C1 segment of cervical spinal cord (tissue), 14 donors: ENCODE measurements at regions not wholly inside any gene's neighbourhood (a gene's known extent, or its start where the extent isn't known, plus 50 kb on each side); places are given as distances from the start of the nearest gene placed in this dataset.

ENCODE experiments used
- DNase-seq, 14 donors: peaks; one replicate each; lab custom pipeline; 2025; lab: John Stamatoyannopoulos, UW

DNA sequence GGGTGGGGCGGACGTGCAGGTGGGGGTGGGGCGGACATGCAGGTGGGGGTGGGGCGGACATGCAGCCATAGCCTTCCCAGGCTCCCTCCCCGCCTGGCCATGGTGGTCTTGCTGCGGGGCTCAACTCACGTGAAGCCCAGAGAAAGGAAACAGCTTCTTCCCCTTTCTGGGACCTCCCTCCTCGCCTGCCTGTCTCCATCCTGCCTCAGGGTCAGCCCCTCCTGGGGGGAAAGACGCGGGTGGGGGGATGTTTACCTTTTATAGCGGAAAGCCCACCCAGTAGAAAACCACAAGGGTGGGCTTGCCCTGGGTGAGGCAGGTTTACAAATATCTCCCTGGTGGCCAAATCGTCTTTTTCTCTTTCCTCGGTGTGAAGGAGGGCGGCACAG lies 520.0 kb downstream of the GLRX3 start:
- no peak for DNase-seq

DNA sequence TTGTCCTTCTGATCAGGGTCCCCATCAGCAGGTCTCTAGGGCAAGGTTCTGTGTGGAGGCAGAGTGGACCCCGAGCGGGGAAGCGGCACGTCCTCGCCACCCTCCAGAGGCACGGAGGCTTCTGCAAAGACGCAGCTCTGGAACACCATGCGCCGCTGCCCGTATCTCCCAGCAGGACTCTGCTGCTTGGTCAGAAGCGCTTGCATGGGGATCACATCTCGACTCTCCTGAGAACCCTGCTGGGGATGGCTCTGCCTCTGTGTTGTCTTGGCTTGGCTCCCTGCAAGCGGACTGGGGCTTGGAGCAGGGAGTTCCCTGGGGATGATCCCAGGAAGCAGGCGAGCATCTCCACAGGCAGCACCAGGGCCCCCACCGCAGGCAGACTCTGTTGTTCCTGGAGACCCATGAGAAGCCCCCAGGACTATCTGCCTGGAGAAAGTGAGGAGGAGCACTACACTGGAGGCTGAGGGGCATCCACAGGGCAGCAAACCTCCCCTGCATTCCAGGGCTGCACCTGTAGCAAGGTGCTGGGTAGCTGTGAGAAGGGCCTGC lies 520.5 kb downstream of the GLRX3 start:
- DNase-seq = no peak

DNA sequence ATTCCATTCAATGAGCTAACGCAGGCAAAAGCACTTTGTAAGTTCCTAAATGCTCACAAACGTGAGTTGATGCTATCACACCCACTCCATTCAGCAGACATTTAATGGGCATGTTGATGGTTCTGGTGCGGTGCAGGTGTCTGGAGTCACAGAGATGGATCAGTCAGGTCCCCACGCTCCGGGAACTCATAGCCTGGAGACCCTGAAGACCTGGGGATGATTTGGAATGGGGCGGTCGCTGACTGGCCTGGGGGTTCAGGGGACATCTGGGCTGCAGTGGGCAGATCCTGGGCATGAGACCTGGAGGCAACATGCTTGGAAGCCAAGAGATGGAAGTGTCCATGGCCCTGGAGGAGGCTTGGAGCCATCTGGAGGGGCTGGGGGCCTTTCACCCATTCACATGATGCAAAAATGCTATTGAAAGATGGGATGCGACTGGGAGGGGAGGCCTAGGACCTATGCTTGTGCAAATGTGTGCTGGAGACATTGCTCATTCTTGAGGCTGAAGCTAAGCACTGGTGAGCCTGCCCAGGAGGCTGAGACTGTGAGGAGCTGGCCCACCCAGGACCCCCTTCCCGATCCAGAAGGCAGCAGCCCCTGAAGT lies 522.6 kb downstream of the GLRX3 start:
- no peak for DNase-seq

DNA sequence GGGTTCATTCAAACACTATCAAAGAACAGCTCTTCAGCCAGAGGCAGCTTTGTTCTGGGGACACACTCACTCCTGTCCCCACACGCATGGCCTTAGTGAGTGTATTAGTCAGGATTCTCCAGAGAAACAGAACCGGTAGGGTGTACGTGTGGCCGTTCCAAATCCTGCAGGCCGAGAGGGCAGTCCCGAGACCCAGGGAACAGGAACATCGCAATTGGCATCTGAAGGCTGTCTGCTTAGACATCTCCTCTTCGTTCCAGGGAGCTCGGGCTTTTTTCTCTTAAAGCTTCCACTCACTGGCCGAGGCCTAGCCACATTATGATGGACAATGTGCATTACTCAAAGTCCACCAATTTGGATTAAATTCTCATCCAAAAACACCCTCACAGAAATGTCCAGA lies 523.3 kb downstream of the GLRX3 start:
- DNase-seq = no peak

DNA sequence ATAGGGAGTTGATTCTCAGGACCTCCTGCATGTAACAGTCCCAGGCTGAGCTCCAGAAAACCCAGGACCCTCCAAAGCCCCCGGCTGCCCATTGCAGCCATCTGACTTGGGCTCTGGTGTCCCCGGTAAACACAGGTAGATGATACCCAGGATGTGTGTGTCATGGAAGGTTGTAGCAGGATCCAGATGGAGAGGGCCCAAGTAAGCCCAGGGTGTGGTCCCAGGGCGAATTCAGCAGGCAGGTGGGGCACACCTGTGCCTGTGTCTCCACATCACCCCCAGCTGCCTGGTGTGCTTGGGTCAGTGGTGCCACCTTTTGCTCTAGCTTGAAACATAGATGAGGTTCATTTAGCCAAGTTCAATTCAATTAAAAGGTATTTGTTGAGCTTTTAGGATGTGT lies 524.1 kb downstream of the GLRX3 start:
- no peak for DNase-seq

DNA sequence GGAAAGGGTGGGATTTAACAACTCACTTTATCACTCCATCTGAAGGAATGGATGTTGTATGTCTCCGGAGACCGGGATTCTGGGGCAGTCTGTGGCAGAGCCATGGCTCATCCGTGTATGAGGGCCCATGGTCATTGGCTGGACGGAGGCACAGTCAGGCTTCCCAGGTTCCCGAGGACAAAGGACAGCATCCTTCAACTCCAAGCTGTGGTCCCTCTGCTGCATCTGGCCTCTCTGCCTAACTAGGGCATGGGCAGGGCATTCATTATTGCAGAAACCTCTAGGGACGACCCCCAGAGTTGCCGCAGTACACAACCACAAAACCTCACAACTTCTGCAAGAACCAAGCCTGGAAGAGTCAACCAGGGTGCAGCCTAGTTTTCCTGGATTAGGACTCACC lies 525.2 kb downstream of the GLRX3 start:
- DNase-seq = no peak

DNA sequence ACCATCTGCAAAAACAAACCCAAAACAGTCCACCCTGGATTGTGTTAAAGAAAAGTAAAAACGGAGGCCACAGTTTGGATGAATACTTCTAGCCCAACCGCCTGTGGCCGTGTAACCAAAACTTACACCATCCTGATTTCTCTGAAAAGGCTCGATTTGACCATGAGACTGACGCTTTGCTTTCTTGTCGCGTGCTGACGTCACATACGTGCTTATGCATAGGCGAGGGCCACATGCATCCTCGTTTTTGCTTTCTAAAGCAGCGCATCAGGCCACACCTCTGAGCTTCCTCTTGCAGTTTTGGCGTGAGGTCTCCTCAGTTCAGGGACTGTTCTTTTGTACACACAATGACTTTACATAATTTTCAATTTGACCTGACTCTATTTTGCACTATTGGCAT lies 526.6 kb downstream of the GLRX3 start:
- DNase-seq = no peak

DNA sequence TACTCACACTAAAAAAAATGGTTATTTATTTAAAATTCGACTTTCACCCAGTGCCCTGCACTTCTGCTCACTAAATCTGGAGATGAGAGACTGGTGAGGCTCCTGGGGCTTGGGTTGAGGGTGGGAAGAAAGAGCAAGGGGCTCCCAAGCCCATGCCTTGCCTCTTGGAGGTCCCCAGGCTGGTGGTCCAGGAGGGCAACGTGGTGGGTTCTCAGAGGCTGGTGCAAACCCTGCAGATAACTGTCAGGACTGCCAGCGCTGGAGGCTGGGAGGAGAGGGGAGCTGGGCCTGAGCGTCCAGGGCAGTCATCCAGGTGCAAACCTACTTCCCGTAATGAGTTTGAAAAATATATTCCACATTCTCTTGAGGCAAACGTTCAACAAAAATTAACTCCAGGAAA lies 528.3 kb downstream of the GLRX3 start:
- DNase-seq = no peak

DNA sequence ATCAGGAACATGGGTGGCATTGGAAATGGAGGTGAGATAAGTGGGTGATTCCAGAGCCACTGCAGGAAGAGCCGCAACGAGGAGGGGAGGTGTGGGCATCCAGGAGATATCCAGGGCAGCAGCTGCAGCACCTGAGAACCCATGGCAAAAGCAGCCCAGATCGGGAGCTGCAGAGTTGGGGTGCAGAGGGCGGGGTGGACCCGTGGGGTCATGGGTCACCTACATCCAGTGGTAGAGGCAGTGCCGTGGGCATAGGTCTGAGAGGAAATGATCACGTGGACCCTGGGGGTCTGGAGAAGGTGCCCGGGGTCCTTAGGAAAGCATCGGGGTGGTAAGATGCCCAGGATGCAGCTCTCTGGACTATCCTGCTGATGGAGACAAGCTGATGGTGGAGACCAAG lies 530.0 kb downstream of the GLRX3 start:
- DNase-seq = no peak

DNA sequence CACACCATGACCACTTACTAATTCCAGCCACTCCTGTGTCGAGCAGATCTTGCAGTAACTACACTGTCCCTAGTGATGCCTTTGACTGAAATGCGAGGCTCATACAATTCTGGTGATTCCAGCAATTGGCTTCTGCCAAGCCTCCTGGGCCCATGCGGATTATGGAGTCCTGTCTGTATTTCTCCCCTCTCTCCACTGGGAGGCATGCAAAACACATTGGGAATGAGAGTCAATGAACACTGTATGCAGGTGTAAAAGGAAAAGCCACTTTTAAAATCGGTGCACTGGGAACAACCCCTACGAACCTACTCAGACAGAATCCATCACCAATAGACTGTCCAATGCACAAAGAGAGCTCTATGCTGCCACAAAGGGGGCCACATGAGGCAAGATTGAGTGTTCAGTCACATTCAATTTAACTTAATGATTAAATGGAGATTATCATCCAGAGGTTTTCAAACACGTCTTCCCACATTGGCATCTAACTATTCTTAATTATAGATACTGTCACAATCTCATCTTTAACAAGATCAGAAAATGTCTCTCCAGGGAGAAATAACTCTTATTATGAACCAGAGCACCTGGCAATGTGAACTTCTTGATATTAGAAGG lies 550.6 kb downstream of the GLRX3 start:
- no peak for DNase-seq

DNA sequence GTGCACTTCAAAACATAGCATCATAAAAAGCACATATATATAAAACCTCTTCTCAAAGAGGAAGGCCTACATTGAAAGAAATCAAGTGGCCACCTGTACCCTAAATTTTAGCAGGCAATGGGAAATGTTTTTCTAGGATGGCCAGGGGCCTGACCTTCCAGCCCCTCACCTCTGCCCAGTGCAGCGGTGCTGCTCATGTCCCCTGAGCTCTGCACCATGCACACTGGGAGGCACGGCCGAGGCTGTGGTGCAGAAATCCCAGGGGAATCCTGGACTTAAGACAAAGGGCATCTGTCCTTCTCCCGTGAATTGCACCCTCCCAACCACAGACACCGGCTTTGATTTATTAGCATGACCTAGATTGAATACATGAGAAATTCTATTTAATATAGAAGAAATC lies 551.4 kb downstream of the GLRX3 start:
- no peak for DNase-seq

DNA sequence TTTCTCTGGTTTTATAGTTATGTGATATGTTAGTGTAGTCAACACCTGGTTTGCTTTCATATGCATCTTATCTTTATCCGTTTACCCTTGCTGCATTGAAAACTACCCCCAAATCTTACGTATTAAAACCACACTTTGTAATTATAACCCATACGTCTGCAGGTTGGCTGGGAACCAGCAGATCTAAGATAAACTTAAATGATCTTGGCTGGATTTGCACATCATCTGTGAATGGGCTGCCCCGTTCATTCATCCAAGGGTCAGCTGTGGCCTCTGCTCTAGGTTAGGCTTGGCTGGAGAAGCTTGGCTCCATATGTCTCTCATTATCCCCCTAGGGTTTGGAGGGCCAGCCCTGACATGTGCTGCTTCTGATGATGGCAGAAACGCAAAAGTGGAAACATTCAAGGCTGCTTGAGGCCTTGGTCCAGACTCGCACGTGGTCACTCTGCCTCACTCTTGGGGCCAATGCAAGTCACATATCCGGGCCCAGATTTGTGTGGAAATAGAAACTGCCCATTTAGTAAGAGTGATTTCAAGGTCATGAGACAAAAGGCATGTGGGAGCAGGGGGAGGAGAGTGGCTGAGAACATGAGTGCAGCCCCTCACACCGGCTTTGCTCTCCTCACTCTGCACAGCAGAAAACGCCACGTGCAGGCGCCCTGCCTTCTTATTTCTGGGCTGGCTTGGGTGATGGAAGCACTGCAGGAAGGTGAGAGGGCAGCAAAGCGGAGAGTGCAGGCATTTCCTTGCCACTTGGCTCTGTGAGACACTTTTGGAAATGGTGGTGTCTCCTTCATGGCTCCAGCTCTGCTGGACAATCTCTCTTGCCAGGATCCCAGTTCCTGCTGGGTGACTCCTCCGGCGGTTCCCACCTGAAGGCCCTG lies 553.8 kb downstream of the GLRX3 start:
- DNase-seq = no peak

DNA sequence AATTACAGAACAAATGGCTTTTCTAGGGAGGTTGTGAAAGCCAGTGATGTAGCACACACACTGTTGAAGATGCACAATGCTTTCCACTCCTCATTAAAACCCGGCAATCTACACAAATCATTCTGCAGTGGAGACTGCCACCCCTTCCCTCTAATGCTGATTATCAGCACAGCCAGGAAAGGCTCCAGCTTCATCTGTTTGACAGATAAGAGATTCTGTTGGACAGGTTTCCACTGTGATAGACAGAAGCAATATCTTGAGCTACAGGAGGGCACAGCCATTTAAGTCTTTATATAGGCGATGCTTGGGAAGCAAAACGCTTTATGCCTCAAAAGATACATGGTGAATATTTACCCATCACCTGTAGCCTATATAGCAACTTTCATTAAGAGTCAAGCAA lies 555.6 kb downstream of the GLRX3 start:
- no peak for DNase-seq

DNA sequence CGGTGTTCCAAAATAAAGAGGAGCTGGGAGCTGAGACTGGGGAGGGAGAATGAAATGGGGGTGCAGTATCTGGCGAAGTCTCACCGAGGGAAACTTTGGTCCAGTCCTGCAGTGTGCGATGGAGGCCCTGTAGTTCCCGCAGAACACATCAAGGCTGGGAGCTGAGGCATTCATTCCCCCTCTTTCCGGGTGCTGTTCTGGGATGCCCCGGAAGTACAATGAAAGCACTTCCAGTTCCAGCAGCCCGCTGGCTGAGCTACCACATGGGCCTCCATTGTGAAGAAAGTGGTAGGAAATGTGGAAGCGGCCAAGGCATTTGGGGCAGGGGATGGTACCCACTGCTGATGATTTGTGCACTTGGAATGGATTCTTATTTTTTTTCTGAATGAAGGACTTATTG lies 560.7 kb downstream of the GLRX3 start:
- no peak for DNase-seq

DNA sequence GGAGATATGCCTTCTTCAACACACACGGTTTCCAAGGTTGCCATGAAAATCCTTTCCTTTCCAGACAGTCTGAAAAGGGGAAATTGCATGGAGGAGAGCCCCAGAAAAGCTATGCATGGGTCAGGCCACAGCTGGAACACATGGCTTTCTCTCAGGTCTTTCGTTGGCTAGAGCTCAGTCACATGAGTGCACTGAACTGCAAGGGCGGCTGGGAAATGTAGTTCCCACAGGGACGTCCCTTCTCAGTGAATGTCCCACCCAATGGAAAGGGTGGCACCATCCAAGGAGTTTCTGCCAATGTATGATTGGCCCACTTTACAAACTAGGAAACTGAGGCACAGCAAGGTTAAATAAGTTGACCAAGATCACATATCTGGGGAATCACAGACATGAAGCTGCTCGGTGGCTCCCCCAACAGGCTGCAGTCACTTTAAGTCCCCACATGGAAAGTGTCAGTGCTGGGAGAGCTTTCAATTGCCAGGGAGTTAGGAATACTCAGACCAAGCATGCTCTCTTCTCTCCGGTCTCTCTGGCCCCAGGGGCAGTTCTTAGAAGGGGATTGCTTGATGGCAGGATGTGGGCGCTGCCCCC lies 571.3 kb downstream of the GLRX3 start:
- no peak for DNase-seq

DNA sequence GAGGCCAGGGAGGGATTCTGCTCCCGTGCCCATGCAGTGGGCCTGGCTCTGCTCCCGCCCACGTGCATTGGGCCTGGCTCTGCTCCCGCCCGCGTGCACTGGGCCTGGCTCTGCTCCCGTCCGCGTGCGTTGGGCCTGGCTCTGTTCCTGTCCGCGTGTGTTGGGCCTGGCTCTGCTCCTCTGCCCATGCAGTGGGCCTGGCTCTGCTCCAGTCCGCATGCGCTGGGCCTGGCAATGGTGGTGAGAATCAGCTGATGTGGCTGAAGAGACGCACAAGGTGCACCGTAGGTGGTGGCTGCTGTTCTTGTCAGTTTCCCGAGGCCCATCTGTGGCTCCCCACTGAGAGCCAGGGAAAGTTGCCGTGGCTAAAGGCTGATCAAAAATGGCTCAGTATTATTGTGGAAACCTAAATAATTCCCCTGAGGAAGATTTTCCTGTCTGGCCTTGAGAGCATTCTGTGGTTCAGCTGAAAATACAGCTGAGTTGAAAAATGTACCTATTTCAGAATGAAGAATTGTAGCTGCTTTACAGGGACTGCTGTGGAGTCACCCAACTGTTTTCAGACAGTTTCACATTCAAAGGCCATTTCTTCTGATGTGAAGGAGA lies 572.4 kb downstream of the GLRX3 start:
- peak in 1 of 14 donors; percentile 14 for DNase-seq

DNA sequence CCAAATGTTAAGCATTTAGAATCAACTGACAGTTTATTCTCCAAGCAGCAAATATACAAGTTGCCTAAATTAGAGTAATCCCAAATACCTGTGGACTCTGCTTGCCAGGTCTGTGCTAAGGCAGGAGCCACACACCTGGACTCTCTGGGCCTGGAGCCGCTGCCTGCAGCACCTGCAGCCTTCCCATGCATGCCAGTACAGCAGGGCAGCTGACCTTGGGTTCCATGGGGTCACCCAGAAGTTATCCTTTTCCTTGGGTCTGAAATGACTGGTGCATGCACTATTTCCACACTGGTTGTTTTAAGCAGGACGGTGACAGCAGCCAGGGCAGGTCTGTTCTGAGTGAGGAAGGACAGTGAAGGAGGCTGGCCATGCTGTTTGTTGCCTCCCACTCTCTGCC lies 573.2 kb downstream of the GLRX3 start:
- no peak for DNase-seq

DNA sequence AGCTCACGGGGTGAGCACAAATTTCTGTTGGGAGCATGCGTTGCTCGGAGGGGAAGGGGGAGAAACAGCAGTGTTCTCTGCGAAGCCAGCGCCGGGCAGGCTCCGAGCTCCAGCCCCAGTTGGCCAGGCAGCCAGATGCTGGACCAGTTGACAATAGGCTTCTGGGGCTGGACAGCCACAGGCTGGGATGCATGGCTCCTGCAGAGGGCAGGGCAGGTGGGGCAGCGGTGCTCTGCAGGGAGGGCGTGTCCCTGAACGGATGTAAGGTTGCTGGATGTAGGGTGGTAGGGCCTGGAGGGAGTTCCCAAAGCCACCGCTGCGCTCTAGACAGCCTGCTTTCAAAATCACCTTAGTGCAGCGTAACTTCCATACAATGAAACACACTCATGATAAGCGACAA lies 574.9 kb downstream of the GLRX3 start:
- no peak for DNase-seq

DNA sequence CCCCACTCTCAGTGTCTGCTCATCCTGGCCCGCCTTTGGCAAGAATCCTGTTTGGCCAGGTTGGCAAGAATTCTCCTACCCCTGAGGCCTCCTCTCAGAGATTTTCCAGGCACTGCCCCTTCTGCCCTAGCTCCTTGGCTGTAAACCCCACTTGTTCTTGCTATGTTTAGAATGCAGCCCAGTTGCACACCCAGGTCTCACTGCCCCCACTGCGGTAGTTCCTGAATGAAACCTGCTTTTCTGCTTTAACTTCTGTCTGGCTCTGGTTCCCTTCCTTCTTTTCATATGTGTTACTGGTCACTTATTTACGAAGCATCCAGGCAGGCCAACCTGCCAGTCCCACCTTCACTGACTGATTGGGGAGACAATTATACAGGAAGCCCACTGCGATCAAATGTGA lies 576.9 kb downstream of the GLRX3 start:
- peak in 2 of 14 donors; percentile 13 to 42 for DNase-seq

DNA sequence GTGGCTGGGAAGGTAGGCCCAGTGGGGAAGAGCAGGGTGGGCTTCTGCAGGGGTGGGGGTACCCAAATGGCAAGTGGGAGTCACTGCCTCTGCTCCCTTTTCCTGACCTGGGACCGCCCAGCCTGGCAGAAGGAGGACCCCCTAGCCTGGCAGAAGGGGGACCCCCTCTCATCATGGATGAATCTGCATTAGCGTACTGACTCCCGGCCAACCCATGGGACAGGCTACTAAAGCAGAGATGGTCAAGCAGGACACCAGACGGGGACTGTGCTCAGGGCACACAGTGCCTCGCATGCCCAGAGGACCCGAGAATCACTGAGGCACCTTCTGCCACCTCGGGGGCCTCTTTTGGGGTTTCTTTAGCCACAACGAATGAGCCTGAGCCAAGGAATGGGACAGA lies 577.5 kb downstream of the GLRX3 start:
- DNase-seq = no peak

DNA sequence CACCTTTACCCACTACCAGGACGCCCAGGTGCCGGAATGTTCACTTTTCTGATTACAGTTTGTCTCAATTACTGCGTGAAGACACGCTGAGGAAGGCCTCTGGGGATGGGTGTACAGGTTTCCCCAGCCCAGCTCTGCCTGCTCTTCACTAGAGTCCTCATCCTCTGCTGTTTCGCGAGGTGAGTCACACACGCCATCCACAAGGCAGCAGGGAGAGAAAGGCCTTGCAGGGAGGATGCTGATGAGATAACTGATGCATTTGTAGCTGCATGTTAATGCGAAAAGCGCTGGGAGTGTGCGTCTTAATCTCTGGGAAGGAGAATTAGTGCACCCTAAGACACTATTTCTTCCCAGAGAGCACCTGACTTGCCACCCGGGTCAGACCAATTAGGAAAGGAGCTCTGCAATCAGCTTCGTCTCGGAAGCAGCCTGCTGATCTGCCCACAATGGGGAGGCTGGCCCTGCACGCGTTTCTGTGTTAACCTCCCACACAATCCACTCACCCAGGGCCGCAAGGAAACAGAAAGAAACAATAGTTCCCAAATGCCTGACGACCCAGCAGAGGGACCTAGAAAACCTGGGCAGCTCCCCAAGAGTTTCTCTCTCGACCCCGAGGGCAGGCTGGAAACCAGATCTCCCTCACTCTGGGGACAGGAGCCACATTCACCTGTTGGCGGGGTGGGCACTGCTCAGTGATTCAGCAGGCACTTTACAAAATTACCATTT lies 578.7 kb downstream of the GLRX3 start:
- DNase-seq = no peak
